ENCODE measurements at regions not wholly inside any gene's neighbourhood (a gene's known extent, or its start where the extent isn't known, plus 50 kb on each side); places are given as distances from the start of the nearest gene placed in this dataset.

DNA sequence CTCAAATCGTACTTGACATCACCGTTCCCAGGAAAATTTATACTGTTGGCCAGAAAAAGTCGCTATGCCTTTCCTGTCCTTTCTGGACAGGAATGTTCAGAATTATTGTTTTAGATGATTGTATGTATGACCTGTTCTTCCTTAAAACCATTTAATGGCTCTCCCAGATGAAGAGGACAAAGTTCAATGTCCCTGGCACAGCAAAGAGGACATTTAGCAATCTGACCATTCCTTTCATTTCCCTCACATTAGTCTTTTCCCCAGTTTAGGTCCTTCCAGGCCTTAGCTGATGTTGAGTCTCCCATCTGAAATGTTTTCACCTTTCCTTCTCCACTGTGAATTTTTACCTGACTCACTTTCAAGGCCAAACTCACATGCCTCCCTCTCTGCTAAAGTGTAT is 938.9 kb downstream of the CDH11 start:
- FAIRE-seq = no peak

DNA sequence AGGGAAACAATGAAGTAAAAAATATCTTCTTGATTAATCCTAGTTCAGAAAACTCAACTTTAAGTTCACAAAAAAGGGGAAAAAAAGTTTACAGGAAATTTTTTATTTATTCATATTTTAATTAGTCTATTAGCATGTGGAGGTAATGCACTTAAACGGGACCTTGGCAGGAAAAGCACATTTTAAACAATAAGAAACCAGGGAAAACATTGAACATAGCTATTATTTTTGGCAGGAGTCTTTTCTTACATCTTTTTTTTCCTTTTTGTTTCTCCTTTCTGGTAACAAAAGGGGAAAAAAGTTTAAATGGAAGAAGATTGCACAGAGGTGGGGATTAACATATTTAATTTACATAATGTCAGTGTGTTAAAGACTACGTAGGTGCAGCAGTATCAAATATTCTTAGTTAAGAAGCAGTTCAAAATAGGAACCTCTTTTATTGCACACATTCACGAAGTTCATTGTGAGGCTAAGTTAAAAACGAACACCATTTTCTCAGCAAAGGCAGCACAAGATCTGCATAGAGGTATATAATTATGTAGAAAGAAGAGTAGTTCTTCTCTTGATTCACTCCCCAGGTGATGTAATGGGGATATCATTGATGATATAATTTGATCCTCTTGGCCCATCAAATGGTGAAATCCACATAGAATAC is 940.5 kb downstream of the CDH11 start:
- DNase-seq (ENCODE audit: low spot score) = no peak
- no peak for FAIRE-seq

More for the DNA sequence above, 938.9 kb downstream of the CDH11 start:
- no peak for DNase-seq (ENCODE audit: low spot score)

DNA sequence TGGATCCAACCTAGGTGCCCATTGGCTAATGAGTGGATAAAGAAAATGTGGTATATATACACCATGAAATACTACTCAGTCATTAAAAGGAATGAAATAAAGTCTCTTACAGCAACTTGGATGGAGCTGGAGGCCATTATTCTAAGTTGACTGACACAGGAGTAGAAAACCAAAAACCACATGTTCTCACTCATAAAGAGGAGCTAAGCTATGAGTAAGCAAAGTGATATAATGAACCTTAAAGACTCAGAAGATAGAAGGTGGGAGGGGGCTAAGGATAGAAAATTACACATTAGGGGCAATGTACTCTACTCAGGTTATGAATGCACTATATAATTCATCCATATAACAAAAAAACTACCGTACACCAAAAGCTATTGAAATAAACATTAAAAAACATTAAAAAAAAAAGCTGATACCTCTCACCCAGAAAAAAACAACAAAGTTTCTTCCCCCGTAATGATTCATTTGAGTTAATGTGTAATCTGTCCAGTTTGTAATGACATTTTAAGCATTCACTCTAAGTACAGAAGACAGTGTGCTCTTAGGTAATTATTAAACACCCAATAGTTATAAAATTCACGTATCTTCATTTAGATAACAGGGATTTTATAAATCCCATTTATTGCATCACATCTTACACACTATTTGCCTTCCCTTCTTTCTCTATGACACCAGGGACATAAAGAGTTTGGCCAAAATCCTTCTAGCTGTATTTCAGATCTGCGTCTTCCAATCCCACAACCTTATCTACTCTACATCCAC is 941.5 kb downstream of the CDH11 start:
- DNase-seq (ENCODE audit: low spot score) (peak; percentile 87), FAIRE-seq (peak; percentile 99)

DNA sequence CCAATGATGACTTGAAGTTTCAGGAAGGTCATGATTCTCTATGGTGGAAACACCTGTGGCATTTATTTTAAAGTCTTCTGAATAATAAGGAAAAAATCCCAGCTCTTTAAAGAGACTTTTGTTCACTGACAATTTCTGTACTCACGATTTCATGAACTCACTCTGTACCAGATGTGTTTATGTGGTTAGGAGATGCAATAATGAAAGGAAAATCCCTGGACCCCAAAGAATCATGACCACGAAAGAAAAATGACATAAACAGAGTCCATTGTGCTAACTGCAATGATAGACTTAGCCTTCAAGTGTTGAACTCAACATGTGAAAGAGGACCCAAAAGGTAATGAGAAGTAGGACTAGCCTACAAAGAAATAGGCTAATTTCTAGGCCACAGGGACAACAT is 947.5 kb downstream of the CDH11 start:
- no peak for DNase-seq (ENCODE audit: low spot score)
- no peak for FAIRE-seq

DNA sequence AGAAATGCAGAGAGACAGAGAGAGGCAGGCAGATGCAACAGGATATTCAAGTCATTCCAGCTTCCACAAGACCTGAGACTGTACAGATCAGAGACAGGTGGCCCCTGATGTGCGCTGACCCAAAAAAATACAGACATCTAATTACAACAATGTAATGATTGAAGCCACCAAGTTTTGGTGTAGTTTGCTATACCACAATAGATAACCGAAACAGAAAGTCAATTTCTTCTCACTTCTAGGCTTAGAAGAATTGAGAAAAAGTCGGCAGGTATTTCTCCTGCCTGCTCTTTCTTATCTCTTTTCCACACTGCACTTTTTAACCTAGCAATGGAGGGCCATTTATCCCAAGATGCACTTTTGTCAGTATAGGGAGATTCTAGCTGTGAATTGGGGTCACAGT is 949.2 kb downstream of the CDH11 start:
- FAIRE-seq (no peak), DNase-seq (ENCODE audit: low spot score) (no peak)

DNA sequence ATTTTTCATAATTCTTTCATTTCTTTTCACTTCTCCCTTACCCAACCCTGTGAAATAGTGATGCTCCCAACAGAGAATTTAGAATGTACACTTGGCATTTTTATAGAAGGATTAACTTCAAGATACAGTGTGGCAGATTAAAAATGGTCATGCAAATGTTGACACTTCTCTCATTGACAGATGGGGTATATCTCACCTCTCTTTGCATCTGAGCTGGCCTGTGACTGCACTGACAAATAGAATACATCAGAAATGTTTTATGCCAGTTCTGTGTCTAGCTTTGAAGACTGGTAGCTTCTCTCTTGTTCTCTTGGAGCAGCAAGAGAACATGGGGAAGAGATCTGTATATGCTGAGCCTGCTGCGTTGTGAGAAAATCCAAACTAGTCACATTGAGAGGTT is 949.6 kb downstream of the CDH11 start:
- no peak for DNase-seq (ENCODE audit: low spot score)
- no peak for FAIRE-seq

DNA sequence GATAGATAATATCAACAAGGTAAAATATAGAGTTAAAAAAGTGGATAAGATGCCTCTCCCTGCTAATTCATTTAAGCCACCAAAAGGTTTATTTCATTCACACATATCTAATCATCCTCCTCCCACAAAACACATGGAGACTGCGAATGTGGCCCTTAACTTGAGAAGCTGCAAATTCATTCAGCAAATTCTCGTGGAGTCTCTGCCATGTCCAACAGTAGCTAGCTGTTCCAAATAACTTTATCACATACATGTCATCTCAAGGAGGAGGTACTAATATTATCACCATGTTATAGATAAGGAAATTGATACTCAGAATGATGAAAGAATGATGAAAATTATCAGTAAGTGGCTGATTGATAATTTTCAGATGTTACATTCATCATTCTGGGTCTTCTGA is 950.2 kb downstream of the CDH11 start:
- no peak for FAIRE-seq
- DNase-seq (ENCODE audit: low spot score) = no peak

DNA sequence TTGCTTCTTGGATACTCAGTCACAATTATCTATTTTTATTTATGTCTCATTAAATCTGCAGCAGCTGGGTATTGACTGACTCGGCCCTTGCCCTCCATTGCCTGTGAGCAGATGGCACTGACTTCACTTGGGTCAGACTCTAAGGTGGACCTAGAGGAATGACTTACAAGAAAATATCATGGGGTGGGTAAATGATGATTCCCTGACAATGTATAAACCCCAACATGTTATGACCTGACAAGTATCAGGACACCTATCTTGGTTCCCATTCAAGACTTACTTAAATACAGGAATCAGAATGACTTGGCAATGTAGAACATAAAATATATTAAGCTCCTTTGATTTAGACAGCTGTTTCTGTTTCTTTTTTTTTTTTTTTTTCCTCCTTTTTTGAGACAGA is 953.5 kb downstream of the CDH11 start:
- no peak for FAIRE-seq
- no peak for DNase-seq (ENCODE audit: low spot score)

DNA sequence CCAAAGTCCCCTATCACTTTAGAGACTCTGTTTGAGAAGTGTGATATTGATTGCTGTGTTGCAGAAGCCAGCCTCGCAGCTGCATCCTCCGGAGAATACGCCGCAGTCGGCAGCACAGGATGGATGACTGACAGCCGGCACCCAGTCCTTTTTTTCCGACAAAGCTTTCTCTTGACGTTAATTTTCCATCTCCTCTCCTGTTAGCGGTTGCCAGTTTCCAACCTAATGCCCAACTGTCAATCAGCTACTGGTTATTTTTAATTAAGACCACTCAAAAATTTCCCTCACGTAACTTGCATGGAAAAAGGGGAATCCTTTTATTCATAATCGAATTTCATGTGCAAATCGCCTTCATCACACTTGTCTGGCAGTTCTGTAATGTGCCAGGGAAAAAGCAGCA is 953.9 kb downstream of the CDH11 start:
- DNase-seq (ENCODE audit: low spot score) = no peak
- no peak for FAIRE-seq

DNA sequence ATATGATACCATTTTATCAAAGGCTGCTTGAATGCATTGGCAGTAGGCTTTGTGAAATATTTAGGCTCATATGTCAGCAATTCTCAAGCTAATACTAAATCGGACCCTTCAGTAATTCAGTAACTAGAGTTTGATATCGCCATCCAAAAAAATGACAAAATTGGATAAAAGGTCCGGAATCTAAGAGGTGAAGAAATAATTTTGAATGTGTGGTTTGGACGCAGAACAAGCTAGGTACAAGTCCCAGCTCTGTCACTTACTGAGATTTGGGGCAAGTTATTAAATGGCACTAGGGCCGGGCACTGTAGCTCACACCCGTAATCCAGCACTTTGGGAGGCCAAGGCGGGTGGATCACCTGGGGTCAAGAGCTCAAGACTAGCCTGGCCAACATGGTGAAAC is 956.5 kb downstream of the CDH11 start:
- no peak for FAIRE-seq

DNA sequence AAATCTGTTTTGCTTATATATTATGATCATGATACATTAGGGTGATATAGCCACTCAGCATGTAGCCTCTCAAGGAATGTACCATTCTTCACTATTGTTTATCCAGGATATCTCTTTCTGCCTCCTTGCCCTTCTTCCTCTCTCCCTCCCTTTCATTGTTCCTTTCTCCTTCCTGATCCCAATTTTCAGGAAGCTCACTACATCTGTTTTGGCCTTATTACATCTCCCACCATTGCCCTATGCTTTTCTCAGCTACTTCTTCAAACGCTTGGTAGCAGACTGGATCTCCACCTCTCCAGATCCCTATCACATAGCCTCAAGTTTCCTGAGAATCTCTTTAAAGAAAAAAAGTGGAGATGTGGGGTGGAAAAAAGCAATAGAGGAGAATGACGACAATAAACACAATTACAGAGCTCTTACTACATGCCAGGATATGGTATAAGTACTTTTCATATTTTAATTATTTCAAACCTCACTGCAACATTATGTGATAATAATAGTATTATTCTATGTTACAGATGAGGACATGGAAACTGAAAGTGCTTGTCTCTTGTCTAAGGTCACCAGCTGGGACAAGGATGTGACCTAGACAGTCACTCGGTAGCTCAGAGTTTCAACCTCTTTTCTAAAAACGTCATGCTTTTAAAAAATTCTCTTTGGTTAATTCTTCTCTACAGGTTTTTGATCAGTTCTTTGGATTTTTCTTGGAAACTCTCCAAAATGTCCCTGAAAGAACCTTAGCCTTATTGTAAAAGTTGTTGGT is 959.1 kb downstream of the CDH11 start:
- FAIRE-seq = no peak

More for the DNA sequence above, 956.5 kb downstream of the CDH11 start:
- DNase-seq (ENCODE audit: low spot score) = no peak

DNA sequence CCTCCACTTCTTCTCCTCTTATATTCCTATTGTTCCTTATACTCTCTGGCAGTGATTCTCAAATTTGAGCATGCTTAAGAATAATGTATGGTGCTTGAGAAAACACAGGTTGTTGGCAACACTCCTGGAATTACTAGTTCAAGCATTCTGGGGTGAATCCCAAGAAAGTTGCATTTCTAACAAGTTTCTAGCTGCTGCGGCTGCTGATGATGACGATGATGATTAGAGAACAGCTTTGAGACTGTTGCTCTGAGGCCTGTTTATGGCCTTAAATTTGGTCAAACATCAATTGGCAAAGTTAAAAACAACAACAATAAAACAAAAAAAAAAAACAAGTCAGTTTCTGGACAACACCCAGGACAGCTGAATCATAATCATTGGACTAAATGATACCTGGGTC is 961.9 kb downstream of the CDH11 start:
- DNase-seq (ENCODE audit: low spot score) (no peak), FAIRE-seq (no peak)

More for the DNA sequence above, 959.1 kb downstream of the CDH11 start:
- DNase-seq (ENCODE audit: low spot score) = no peak

DNA sequence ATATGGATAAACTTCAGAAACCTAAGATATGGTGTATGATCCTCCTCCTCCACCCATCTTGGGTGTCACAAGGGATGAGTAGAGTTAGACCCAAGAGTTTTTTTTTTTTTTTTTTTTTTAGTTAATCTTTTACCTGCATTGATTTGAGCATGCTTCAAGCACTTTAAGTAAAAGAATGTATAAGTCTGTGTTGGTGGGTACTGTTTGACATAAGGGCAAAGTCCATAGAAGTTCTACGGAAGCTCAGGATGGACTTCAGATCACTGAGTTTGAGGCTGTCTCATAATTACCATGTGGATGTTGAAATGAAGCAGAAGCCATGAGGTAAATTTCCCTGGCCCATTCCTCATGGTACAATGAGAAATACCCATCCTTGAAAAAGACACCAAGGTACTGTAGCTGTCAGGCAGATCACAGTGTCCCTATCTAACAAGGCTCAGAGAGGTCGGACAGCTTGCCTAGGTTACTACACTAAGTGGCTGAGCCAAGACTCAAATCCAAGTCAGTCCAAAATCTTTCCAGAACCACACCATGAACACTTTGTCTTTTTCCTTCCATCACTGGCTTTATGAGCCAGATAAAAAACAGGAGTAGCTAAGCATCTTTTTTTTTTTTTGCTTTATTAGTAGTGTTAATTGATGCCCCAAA is 962.8 kb downstream of the CDH11 start:
- no peak for FAIRE-seq
- no peak for DNase-seq (ENCODE audit: low spot score)

DNA sequence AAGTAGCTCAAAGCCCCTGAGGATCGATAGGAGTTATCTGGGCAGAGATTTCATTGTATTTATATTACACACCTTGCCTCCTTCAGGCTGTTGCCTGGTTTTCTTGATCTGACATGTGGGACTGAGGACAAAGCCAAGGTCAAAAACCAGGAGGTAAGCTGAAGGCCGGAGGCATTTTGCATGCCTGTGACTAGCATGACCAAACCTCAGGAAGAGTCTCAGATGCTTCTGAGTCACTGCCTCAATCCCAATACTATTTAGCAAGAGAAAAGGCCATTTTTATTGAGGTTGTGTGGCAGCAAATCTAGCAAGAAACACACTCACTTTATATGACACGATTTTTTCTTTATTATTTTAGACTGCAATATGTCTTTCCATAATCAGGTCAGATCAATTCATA is 968.1 kb downstream of the CDH11 start:
- no peak for DNase-seq (ENCODE audit: low spot score)
- no peak for FAIRE-seq

DNA sequence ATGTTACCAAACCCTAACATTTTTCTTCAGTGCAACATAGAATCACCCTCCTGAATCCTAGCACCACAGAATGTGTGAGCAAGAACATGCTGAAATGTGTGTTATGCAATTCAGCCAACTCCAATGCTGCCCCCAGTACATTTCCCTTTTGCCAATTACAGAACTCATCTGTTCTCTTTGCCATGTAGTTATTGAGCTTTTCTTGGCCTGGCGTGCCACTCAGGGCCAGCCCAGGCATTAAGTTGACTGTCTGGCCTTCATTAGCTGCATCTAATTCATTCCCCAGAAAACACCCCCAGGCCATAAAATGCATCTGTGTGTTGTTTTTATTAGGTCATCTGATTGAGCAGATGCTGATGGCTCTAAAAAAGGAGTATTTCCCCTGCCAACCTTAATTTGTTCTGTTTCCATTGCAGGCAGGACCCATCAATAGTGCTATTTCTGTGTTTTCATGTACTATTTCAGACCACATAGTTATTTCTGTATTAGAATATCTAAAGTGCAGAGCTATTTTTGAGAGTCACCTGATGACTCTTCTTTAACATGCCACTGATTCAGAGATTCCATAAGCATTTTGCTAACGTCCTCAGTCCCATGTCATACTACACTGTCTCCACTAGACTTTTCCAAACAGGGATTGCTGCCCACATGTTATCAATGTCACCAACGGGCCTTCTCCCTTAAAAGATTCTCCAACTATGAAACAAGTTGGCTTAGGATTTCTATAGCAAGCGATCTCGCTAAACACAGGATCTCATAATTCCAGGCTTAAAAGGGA is 969.7 kb downstream of the CDH11 start:
- no peak for FAIRE-seq
- DNase-seq (ENCODE audit: low spot score) = no peak

DNA sequence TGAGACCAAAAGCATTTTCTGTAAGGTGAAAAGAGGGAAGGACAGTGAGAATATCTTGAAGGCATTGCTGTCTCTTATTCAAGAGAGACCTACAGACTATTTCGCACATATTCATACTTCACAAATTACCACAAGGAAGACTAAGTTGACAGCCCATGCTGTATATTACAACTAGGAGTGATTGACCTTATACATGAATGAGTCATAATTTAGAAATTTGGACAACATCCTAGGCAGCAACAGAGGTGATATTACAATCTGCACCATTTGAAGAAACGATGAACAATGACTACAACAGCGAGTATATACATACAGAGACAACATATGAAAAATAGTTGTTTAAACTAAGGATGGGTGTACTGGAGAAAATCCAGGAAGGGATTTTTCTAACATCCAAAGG is 971.7 kb downstream of the CDH11 start:
- FAIRE-seq = no peak
- DNase-seq (ENCODE audit: low spot score) = no peak

DNA sequence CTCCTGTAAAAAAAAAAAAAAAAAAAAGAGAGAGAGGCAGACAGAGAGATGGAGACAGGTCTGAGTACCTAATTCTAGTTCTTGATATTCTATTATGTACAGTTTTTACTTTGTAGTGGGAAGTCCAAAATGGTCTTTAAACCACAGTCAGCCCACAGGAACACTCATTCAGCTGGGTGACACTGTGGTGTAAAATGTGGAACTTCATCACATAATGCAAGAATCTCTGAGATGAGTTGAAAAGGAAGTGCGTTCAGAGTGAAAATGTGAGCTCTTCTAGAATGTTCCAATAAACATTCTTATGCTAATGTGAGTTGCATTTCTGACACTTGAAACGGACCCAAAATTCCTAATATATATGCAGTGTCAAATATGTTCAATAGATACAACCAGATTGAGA is 972.1 kb downstream of the CDH11 start:
- no peak for DNase-seq (ENCODE audit: low spot score)
- no peak for FAIRE-seq

DNA sequence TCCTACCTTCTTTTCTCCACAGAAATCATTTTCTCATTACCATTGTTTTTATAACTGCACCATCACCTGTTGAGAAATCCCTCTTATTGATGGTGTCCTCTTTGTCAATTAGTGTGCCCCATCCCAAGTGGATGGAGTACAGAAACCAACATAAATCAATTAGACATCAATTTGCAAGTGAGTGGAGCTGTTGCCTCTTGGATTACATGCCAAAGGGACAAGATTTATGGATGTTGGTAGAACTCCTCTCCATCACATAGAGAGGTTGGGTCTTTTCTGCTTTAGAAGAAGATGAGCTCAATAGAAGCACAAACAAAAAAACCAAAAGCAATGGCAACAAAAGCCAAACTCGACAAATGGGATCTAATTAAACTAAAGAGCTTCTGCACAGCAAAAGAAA is 973.5 kb downstream of the CDH11 start:
- no peak for FAIRE-seq
- no peak for DNase-seq (ENCODE audit: low spot score)

DNA sequence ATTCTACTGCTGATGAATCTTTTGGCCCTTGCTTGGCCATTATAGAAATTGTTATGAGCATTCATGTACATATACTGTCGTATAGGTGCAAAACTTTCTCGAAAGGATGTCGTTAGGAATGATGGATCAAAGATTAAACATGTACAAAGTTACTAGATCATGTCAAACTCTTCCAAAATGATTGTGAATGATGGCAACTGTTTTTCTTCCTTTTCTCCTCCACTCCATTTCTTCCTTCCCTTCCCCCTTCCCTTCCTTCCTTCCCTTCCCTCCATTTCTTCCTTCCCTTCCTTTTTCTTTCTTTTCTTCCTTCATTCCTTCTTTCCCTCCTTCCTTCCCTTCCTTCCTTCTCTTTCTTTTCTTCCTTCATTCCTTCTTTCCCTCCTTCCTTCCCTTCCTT is 973.9 kb downstream of the CDH11 start:
- DNase-seq (ENCODE audit: low spot score) (no peak), FAIRE-seq (no peak)

DNA sequence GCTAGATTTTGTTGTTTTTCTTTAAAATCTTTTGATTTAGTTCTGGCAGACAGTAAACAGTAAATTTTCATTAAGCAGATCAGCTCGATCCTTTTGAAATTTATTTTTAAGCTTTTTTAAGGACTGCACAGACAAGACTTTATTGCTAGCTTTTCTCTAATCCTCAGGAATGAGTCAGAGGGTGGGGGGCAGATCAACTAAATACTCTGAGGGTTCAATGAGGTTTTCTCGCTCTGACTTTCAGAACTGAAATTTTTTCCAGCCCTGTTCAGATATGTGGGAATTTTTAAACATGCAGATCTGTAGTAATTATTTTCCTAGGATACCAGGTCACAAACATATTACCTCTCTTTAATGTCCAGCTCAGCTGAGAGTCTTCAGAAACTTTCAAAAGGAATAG is 977.2 kb downstream of the CDH11 start:
- FAIRE-seq = no peak

DNA sequence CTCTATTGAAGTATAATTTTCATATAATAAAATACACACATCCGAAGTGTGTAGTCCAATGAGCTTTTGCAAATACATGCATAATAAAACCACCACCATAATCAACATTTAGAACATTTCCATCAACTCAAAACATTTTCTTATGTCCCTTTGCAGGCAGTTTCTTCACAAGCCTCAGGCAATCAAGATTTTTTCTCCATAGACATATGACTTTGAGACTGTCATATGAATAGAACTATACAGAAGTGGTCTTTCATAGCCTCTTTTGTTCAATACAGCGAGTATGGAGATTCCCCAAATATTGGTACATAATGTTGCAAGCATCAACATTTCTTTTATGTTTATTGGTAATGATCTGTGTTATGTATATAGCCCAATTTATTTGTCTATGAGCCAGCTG is 983.2 kb downstream of the CDH11 start:
- no peak for DNase-seq (ENCODE audit: low spot score)
- FAIRE-seq = no peak

More for the DNA sequence above, 977.2 kb downstream of the CDH11 start:
- DNase-seq (ENCODE audit: low spot score) = no peak
